ENCODE measurements at regions not wholly inside any gene's neighbourhood (a gene's known extent, or its start where the extent isn't known, plus 50 kb on each side); places are given as distances from the start of the nearest gene placed in this dataset.

DNA sequence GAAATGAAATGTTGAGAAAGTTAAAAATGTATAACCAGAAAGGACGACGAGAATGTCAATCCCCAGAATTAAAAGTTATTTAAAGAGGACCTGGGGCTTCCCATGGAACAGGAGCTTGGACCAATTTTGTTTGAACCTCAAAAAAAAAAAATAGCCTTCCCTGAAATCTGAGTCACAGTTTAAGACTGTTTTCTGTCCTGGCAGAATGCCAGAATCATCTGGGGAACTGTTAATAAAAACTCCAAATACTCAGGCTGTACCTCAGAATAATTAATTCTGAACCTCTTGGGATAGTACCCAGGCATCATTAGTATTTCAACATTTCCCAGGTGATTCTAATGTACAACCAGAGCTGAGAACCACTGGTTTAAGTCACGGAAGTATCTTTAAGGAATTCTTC is 102.2 kb upstream of the SLCO6A1 start:
- Histone ChIP-seq H3K36me3 (ENCODE audit: control insufficient read depth in 2 of 4, insufficient read depth in 4 of 4, low read length in 3 of 4) (no peaks in the 10 kb centered on the region), H2AK5ac (ENCODE audit: low read depth, low read length) (no peak overlapping the region), H3K14ac (ENCODE audit: insufficient read length) (no peak overlapping the region), H2AFZ (ENCODE audit: low read length) (no peak overlapping the region), H3K9me3 (ENCODE audit: insufficient read depth in 2 of 2, low read depth in 1 of 2, low read length in 1 of 2) (no peaks in the 10 kb centered on the region), H2BK120ac (replicated peaks; ENCODE audit: low read depth, low read length) (no peak overlapping the region), H3K23ac (ENCODE audit: insufficient read length) (no peak overlapping the region), H3K4me3 (ENCODE audit: extremely low read depth in 1 of 4, insufficient read depth in 2 of 4, low read depth in 3 of 4, low read length in 4 of 4) (no peak overlapping the region), H3K27ac (ENCODE audit: low read depth, low read length) (no peak overlapping the region), H4K20me1 (replicated peaks in 1 of 2; ENCODE audit: control insufficient read depth in 1 of 2, insufficient read depth in 2 of 2, low read length in 2 of 2) (no peaks in the 10 kb centered on the region), H4K5ac (ENCODE audit: insufficient read length, low read depth, low read length) (no peak overlapping the region), H2BK12ac (ENCODE audit: low read depth, low read length) (no peak overlapping the region), H3K18ac (ENCODE audit: extremely low read depth, low read length) (no peak overlapping the region), H2BK15ac (ENCODE audit: low read length) (no peak overlapping the region), H4K8ac (ENCODE audit: extremely low read depth, insufficient read depth, low read length) (no peak overlapping the region), H3K23me2 (ENCODE audit: low read depth, low read length) (no peaks in the 10 kb centered on the region; the same call in 1 of the 2 replicates), H3K27me3 (replicated peaks in 1 of 4; ENCODE audit: control insufficient read depth in 3 of 4, extremely low read depth in 1 of 4, insufficient read depth in 3 of 4, low read length in 3 of 4) (no peaks in the 10 kb centered on the region), H2BK5ac (ENCODE audit: low read depth, low read length) (no peak overlapping the region), H3K79me1 (ENCODE audit: low read depth, low read length) (no peaks in the 10 kb centered on the region), H3K4me2 (ENCODE audit: insufficient read depth in 1 of 2, low read depth in 2 of 2, low read length in 2 of 2) (no peak overlapping the region), H3K56ac (replicated peaks; ENCODE audit: insufficient read length, low read depth, low read length) (no peak overlapping the region), H3K79me2 (ENCODE audit: control insufficient read depth in 1 of 2, insufficient read depth in 2 of 2, low read length in 2 of 2) (no peaks in the 10 kb centered on the region), H3K4ac (replicated peaks; ENCODE audit: insufficient read length, low read depth, low read length) (no peak overlapping the region), H3K4me1 (replicated peaks in 1 of 4; ENCODE audit: control insufficient read depth in 3 of 4, insufficient read depth in 4 of 4, low read length in 3 of 4) (peaks cover 0 to 4% (median under 1%) of the 10 kb centered on the region in 4 experiments; a peak in 1 of 7 replicates), H2BK20ac (ENCODE audit: low read length) (no peak overlapping the region), H3K9ac (replicated peaks in 1 of 4; ENCODE audit: extremely low read depth in 1 of 4, low read depth in 3 of 4, low read length in 3 of 4) (no peak overlapping the region), H4K91ac (replicated peaks; ENCODE audit: insufficient read length, low read length) (no peak overlapping the region)
- FAIRE-seq (no peak), DNase-seq (ENCODE audit: low read depth in 1 of 2, low spot score in 2 of 2) (no peak)
- ChIA-PET POLR2A (ENCODE audit: partially characterized antibody) (no interaction called here), CTCF (ENCODE audit: partially characterized antibody) (interaction anchor here (0.8 kb wide), 1 partner anchor 16 kb away, joined by 3 read pairs; no protein-coding TSS in a partner anchor)
- WGBS, 2 experiments (ENCODE audit: extremely low coverage in 1 of 2, insufficient coverage in 1 of 2, insufficient read length in 1 of 2, insufficient replicate concordance in 2 of 2, low coverage in 1 of 2, low lambda C conversion rate in 2 of 2, missing lambda C conversion rate in 1 of 2): 92% methylated on average over 3 of the region's 3 CpGs; no CpG with 5 or more reads in 1 of the 2 experiments
- TF ChIP-seq TEAD4 (IDR thresholded peaks at IDR 0.05; ENCODE audit: low read depth, low read length): no peak
- no peak for TF ChIP-seq CBX5 (IDR thresholded peaks at IDR 0.05; ENCODE audit: low read depth, low read length)
- no peak for TF ChIP-seq SP4 (IDR thresholded peaks at IDR 0.05; ENCODE audit: low read length)
- no peak for TF ChIP-seq TAF7 (optimal IDR thresholded peaks at IDR 0.05; ENCODE audit: borderline replicate concordance, low read depth, low read length)
- no peak for TF ChIP-seq SP1 (IDR thresholded peaks at IDR 0.05; ENCODE audit: low read depth, low read length)
- no peak for TF ChIP-seq NANOG (IDR thresholded peaks at IDR 0.05; ENCODE audit: insufficient read depth, low read depth, low read length, poor library complexity, severe bottlenecking)
- no peak for TF ChIP-seq ZNF274 (IDR thresholded peaks at IDR 0.05; ENCODE audit: borderline replicate concordance, extremely low read depth, low read length)
- TF ChIP-seq ASH2L (IDR thresholded peaks at IDR 0.05; ENCODE audit: low read length): no peak
- TF ChIP-seq, protein P1, sequence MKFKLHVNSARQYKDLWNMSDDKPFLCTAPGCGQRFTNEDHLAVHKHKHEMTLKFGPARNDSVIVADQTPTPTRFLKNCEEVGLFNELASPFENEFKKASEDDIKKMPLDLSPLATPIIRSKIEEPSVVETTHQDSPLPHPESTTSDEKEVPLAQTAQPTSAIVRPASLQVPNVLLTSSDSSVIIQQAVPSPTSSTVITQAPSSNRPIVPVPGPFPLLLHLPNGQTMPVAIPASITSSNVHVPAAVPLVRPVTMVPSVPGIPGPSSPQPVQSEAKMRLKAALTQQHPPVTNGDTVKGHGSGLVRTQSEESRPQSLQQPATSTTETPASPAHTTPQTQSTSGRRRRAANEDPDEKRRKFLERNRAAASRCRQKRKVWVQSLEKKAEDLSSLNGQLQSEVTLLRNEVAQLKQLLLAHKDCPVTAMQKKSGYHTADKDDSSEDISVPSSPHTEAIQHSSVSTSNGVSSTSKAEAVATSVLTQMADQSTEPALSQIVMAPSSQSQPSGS (IDR thresholded peaks at IDR 0.05; ENCODE audit: low read length): no peak
- no peak for TF ChIP-seq TCF12 (IDR thresholded peaks at IDR 0.05; ENCODE audit: low read depth, low read length)
- no peak for TF ChIP-seq EP300 (IDR thresholded peaks at IDR 0.05; ENCODE audit: borderline replicate concordance in 1 of 2, low read depth in 2 of 2, low read length in 2 of 2)
